T-helper 2 cell treated with Interferon-gamma antibody and Interleukin-4, amounts not matched to agents 5 μg/mL and 100 μg/mL, for 36 hours (primary cell): ENCODE measurements at regions not wholly inside any gene's neighbourhood (a gene's known extent, or its start where the extent isn't known, plus 50 kb on each side); places are given as distances from the start of the nearest gene placed in this dataset.

ENCODE experiments used
- DNase-seq: peaks from one replicate; pipeline ENCODE4 v3.0.0; 2021; ENCODE audit warnings: low spot score
- H3K27ac Mint-ChIP-seq: one replicate; pipeline ENCODE4 v1.8.0; 2021; ENCODE audit warnings: mild to moderate bottlenecking, mixed read lengths
- H3K27me3 Mint-ChIP-seq: one replicate; pipeline ENCODE4 v1.8.0; 2021; ENCODE audit warnings: low read depth, mixed read lengths
- H3K36me3 Mint-ChIP-seq: one replicate; pipeline ENCODE4 v1.8.0; 2021; ENCODE audit warnings: low read depth, mixed read lengths
- H3K4me1 Mint-ChIP-seq: one replicate; pipeline ENCODE4 v1.8.0; 2021; ENCODE audit warnings: low read depth, mixed read lengths
- H3K4me3 Mint-ChIP-seq: one replicate; pipeline ENCODE4 v1.8.0; 2022; ENCODE audit warnings: mild to moderate bottlenecking, moderate library complexity, mixed read lengths
- H3K9me3 Mint-ChIP-seq: one replicate; pipeline ENCODE4 v1.8.0; 2021; ENCODE audit warnings: mixed read lengths

DNA sequence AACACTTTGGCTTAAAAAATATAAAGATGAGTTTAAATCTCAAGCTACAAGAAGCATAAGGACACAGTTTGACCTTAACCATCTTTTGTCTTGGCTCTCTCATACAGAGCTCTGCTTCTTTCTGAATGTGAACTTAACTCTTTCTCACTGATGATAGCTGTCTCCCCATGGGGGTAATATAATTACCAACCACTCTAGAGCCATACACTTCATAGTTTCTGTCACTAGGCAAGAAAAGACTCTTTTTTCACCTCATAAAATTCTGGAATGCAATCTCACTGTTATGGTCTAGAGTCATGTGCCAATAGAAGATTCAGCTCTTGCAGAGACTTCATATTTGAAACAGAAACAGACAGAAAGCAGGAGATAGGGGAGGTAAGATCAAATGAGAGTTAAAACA lies 481.7 kb upstream of the AGA start:
- DNase-seq: no peak
- Mint-ChIP-seq H3K36me3 (no peaks in the 10 kb centered on the region), H3K4me1 (no peaks in the 10 kb centered on the region), H3K27me3 (no peaks in the 10 kb centered on the region), H3K4me3 (no peak overlapping the region), H3K9me3 (peaks cover 3% of the 10 kb centered on the region), H3K27ac (no peak overlapping the region)

DNA sequence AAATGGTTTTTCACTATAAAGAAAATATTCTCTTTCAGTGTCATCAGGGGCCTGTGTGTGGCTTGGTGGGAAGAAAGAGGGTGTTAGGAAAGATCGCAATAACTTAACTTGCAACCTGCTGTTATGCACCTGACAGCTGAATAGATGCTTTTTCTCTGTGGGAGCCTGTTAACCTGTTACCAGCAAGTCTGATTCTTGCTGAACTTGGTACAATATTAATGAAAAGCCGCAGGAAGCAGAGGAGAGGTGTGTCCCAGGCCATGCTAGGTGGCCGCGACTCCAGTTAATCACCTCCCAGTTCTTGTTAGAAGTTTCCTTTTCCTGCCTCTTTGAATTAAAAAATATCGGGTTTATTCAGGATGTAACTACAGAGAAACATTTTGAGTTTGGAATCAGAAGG lies 494.8 kb upstream of the AGA start:
- no peak overlapping the region for H3K27ac Mint-ChIP-seq
- H3K4me1 Mint-ChIP-seq: no peaks in the 10 kb centered on the region
- no peak for DNase-seq
- no peak overlapping the region for H3K4me3 Mint-ChIP-seq
- H3K36me3 Mint-ChIP-seq: no peaks in the 10 kb centered on the region
- no peaks in the 10 kb centered on the region for H3K27me3 Mint-ChIP-seq
- no peaks in the 10 kb centered on the region for H3K9me3 Mint-ChIP-seq

DNA sequence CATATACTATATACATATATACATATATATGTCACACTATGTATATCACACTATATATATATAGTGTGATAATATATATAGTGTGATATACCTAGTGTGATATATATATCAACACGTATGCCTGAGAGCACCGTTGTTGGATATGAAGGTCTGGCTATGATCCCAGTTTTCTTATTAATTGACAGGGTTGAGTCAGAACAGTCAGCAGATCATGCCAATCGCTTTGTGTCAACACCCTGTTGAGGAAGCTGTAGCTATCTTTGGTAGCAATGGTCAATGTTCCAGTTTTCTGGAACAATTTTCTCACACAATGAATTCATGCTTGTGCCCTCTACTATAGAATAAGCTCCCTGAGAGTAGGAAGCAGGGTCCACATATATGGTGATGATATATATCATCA lies 496.0 kb upstream of the AGA start:
- H3K27me3 Mint-ChIP-seq: no peaks in the 10 kb centered on the region
- H3K9me3 Mint-ChIP-seq: peaks cover 3% of the 10 kb centered on the region
- H3K4me1 Mint-ChIP-seq: no peaks in the 10 kb centered on the region
- no peak for DNase-seq
- H3K4me3 Mint-ChIP-seq: no peak overlapping the region
- H3K27ac Mint-ChIP-seq: no peak overlapping the region
- no peaks in the 10 kb centered on the region for H3K36me3 Mint-ChIP-seq

DNA sequence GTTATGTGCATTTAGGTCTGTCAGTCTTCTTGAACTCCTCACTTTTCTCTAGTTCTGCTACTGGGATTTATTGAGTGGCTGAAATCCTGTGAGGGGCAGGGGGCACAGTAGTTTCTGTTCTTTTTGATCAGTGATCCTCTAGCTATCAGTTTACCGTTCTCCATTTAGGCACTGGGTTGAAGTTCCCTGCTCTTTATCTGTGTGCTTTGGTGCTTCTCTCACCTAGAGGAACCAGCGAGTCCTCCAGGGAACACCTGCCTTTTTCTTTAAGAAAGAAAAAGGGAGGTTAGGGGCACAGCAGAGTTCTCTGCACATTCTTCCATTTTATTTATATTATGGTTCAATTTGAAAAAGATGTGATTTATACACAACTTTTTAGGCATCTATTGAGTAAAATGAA lies 503.0 kb upstream of the AGA start:
- Mint-ChIP-seq H3K4me1 (no peaks in the 10 kb centered on the region), H3K4me3 (no peak overlapping the region), H3K36me3 (no peaks in the 10 kb centered on the region), H3K27me3 (no peaks in the 10 kb centered on the region), H3K27ac (no peak overlapping the region), H3K9me3 (peaks cover 6% of the 10 kb centered on the region)
- DNase-seq: no peak

DNA sequence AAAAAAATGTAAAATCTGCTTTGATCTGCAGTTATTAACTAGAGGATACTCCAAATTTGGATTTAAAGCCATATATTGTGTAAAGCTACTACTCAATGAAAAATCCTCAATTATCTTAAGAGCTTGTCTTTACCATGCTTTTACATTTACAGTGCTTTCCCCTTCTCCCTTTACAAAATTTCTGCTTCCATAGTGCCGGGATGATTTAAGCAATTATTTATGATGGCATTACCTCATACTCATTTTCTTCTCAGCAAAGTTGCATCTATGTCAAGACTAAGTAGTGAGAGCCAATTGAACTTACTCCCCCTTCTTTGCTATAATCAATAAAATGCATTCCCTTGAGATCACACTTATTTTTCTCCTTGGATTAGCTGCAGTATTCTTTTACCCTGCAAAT lies 505.4 kb upstream of the AGA start:
- Mint-ChIP-seq H3K9me3 (peaks cover 3% of the 10 kb centered on the region), H3K27ac (no peak overlapping the region), H3K36me3 (no peaks in the 10 kb centered on the region), H3K4me1 (no peaks in the 10 kb centered on the region), H3K27me3 (no peaks in the 10 kb centered on the region), H3K4me3 (no peak overlapping the region)
- no peak for DNase-seq

DNA sequence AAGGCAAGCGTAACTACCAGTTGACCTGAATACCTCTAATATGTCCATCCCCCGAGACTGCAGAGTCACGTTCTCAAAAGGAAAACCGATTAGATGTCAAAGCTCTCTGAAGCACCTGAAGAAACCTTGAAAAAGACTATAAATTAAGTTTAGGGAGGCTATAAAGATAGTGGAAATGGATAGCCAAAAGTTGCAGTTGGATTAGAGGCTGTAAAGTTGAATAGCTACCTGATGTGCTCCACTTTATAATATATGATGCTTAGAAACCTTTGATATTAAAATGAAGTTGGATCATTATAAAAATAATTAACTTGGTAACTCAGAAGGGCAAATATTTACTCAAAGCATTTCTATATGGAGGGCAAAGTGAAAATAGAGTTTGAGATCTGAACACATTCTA lies 506.6 kb upstream of the AGA start:
- Mint-ChIP-seq H3K4me3 (no peak overlapping the region), H3K36me3 (no peaks in the 10 kb centered on the region), H3K27me3 (no peaks in the 10 kb centered on the region), H3K27ac (no peak overlapping the region), H3K9me3 (peaks cover 7% of the 10 kb centered on the region), H3K4me1 (no peaks in the 10 kb centered on the region)
- DNase-seq: no peak

DNA sequence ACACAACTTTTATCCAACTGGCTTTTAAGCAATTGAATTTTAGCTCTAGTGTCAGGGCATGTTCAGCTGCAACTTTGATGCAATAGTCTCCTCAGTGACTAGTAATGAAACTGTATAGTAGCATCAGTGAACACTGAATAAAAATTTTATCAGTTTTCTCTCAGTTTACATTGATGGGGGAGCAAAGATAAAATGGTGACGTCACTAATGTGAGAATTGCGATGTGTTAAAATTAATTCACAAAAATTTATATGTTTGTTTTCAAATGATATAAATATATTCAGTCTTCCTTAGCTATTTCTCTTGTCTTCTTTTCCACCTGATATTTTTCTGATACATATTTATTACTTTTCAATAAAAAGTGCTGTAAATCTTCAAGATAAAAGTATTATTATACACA lies 508.8 kb upstream of the AGA start:
- no peaks in the 10 kb centered on the region for H3K36me3 Mint-ChIP-seq
- peaks cover 7% of the 10 kb centered on the region for H3K9me3 Mint-ChIP-seq
- H3K4me3 Mint-ChIP-seq: no peak overlapping the region
- H3K4me1 Mint-ChIP-seq: no peaks in the 10 kb centered on the region
- H3K27ac Mint-ChIP-seq: no peak overlapping the region
- DNase-seq: no peak
- H3K27me3 Mint-ChIP-seq: no peaks in the 10 kb centered on the region

DNA sequence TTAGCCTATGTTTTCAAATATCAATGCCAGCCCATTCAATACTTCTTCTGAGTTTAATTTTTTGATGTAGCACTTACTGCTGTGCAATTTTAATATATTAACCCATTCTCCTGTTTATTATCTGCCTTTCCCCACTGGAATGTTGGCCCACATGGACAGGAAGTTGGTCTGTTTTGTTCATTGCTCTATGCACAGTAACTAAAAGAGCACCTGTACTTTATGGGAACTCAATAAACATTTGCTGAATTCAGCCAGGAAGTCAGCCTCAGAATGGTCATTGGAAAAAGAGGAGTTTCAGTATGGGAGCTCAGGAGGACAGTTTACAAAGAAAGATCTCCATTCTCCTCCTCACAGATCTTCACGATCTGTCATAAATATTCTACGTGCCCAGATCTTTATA lies 510.5 kb upstream of the AGA start:
- Mint-ChIP-seq H3K4me1 (no peaks in the 10 kb centered on the region), H3K4me3 (no peak overlapping the region), H3K36me3 (no peaks in the 10 kb centered on the region), H3K9me3 (peaks cover 7% of the 10 kb centered on the region), H3K27ac (no peak overlapping the region), H3K27me3 (no peaks in the 10 kb centered on the region)
- no peak for DNase-seq

DNA sequence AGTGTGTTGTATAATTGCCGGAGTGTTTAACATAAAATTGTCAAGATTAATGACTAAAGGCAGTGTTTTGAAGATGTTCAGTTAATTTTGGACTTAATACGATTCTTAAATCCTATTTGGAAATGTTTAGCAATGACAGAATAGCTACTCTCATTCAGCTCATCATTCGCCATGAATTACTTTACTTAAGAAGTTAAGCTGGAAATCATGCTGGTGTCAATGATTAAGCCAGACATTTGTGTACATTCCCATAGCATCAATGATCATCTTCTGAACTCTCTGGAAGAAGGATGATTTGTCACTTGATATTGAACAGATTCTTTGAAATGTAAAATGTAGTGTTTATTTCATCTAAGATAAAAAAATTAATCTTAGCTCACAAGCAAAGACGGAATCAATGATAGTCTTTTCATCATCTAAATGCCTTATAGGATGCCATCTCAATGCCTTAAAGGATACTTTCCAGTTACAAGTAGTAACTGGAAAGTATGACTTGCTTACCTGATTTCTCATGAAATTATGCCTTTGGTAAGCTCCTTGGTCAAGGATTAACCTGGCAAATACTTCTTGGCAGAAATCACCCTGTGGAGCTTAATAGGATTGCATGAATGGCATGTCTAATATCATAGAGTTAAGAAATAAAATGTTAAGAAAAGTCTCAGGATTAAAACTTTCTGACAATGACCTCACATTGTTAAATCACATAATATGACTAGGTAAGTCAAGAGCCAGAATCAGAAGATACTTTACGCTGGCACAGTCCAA lies 515.5 kb upstream of the AGA start:
- no peak for DNase-seq
- Mint-ChIP-seq H3K27me3 (no peaks in the 10 kb centered on the region), H3K4me3 (no peak overlapping the region)

DNA sequence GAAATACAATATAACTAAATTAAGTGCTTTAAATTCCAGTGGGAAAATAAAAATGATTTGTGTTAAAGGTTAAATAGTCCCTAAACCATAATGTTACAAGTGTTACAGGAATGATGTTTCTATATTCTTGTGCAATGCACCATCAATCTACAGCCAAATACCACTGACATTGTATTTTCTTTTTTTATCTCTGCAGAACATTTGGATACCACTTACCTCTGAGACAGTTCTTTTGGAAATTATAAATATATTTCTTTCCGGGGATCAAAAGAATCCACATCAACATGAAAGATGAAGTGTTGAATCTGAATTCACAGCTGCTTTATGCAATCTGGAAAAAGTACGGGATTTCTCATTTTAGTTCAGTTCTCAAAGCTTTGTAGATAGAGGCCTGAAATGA lies 518.3 kb upstream of the AGA start:
- Mint-ChIP-seq H3K27ac (no peak overlapping the region), H3K4me1 (no peaks in the 10 kb centered on the region), H3K9me3 (no peaks in the 10 kb centered on the region), H3K36me3 (no peaks in the 10 kb centered on the region), H3K27me3 (no peaks in the 10 kb centered on the region), H3K4me3 (no peak overlapping the region)
- no peak for DNase-seq

More for the DNA sequence above, 515.5 kb upstream of the AGA start:
- Mint-ChIP-seq H3K4me1 (no peaks in the 10 kb centered on the region), H3K27ac (no peak overlapping the region), H3K9me3 (peaks cover 3% of the 10 kb centered on the region), H3K36me3 (no peaks in the 10 kb centered on the region)

DNA sequence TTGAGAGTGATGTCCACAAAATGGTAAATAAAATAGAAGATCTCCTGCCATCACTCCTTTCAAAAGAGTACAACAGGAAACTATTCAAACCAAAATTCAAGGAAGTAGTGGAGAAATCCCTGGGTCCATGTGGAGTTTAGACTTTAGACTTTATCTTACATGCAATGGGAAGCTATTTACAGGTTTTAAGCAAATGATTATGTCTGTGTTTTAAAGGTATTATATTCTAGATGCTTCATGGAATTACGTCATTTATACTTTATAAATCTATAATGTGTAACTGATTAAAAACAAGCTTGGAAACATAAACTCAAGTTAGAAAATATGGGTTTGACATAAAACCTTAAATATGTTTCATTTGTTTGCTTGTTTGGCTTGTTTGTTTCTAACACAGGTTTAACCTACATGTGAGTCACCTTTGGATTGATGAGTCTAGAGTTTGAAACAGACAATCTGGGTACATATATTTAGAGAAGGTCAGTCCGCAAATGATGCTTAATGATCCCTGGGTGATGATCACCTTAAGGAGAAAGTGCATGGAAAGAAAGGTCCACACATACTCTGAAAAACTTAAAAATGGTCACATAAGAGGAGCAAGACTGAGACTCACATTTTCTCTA lies 519.6 kb upstream of the AGA start:
- H3K27me3 Mint-ChIP-seq: no peaks in the 10 kb centered on the region
- no peaks in the 10 kb centered on the region for H3K4me1 Mint-ChIP-seq
- H3K9me3 Mint-ChIP-seq: no peaks in the 10 kb centered on the region
- H3K4me3 Mint-ChIP-seq: no peak overlapping the region
- no peak overlapping the region for H3K27ac Mint-ChIP-seq
- no peaks in the 10 kb centered on the region for H3K36me3 Mint-ChIP-seq
- DNase-seq: no peak

DNA sequence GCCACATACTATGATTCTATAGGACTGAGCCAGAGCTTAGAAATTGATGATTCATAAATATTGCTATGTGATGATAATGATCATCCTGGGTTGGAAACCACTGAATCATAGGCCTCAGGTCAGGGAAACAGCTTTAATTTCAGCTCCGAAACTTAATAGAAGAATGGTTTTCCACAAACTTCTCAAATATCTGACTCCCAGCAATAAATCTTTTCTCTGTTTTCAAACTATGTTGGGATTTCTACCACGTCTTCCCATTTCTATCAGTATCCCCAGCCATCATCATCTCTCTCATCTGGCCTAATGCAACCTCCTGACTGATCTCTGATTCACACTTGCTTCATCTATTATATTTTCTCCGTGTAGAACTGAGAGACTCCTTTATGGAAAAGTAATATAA lies 521.8 kb upstream of the AGA start:
- H3K4me3 Mint-ChIP-seq: no peak overlapping the region
- H3K9me3 Mint-ChIP-seq: no peaks in the 10 kb centered on the region
- no peaks in the 10 kb centered on the region for H3K27me3 Mint-ChIP-seq
- H3K36me3 Mint-ChIP-seq: no peaks in the 10 kb centered on the region
- DNase-seq: no peak
- no peaks in the 10 kb centered on the region for H3K4me1 Mint-ChIP-seq
- no peak overlapping the region for H3K27ac Mint-ChIP-seq

DNA sequence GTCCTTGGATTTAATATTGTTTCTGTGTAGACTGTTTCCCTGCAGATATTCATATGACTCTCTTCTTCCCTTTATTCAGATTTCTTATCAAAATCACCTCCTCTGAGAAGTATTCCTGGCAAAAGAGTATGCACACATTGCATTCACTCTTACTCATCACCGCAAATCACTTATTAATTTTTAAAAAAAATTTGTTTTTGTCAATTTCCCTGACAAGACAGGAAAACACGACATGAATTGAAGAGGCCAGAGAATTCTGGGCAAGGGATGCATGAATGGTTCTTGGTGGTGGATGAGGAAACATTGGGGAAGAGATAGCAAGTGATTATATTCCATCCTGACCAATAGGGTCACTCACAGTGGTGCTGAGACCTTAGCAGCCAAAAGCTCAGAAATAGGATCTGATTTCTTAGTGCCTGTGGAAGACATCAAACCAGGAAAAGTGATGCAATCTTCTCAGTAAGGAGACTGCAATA lies 522.5 kb upstream of the AGA start:
- no peak overlapping the region for H3K27ac Mint-ChIP-seq
- no peaks in the 10 kb centered on the region for H3K27me3 Mint-ChIP-seq
- no peaks in the 10 kb centered on the region for H3K36me3 Mint-ChIP-seq
- H3K4me1 Mint-ChIP-seq: no peaks in the 10 kb centered on the region
- H3K4me3 Mint-ChIP-seq: no peak overlapping the region
- DNase-seq: no peak
- peaks cover 5% of the 10 kb centered on the region for H3K9me3 Mint-ChIP-seq

DNA sequence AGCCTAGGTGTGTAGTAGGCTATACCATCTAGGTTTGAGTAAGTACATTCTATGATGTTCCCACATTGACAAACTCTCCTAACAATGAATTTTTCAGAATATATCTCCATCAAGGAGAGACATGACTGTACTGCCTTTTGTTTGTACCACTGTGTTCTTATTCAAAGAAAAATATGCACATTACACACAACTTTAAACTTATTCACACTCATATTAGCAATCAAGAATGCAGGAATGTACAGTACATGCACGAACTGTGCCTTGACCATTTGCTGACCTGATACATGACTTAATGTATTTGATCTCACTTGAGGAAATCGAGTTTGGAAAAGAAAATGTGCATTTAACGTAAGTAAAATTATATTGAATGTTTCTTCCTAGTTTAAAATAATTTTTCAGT lies 525.1 kb upstream of the AGA start:
- H3K4me3 Mint-ChIP-seq: no peak overlapping the region
- no peaks in the 10 kb centered on the region for H3K36me3 Mint-ChIP-seq
- DNase-seq: no peak
- no peaks in the 10 kb centered on the region for H3K4me1 Mint-ChIP-seq
- H3K27ac Mint-ChIP-seq: no peak overlapping the region
- H3K27me3 Mint-ChIP-seq: no peaks in the 10 kb centered on the region
- peaks cover 5% of the 10 kb centered on the region for H3K9me3 Mint-ChIP-seq
